Hypothalamus (tissue), 51 donors: ENCODE measurements at regions not wholly inside any gene's neighbourhood (a gene's known extent, or its start where the extent isn't known, plus 50 kb on each side); places are given as distances from the start of the nearest gene placed in this dataset.

Source experiments
- DNase-seq, 51 donors: peaks; one replicate each; lab custom pipeline; 2025; lab: John Stamatoyannopoulos, UW

GRCh38 chr20:50309764-50310672 is 119.4 kb downstream of the CEBPB start:
- DNase-seq, result no peak

DNA sequence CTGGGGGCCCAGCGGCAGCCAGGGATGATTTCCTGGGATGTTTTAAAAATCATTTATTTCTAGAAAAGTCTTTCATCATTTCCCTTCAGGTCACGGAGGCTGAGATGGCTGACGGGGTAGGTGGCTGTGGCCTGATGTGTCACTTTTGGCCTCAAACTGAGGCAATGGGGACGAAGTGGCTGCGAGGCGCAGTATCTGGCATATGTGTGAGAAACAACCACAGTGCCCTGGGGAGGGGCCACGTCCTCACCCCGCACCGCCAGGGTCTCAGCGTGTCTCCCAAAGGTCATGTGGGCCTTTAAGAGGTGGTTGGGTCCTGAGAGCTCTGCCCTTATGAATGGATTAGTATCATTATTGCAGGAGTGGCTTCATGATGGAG is 120.0 kb downstream of the CEBPB start:
- no peak for DNase-seq

DNA sequence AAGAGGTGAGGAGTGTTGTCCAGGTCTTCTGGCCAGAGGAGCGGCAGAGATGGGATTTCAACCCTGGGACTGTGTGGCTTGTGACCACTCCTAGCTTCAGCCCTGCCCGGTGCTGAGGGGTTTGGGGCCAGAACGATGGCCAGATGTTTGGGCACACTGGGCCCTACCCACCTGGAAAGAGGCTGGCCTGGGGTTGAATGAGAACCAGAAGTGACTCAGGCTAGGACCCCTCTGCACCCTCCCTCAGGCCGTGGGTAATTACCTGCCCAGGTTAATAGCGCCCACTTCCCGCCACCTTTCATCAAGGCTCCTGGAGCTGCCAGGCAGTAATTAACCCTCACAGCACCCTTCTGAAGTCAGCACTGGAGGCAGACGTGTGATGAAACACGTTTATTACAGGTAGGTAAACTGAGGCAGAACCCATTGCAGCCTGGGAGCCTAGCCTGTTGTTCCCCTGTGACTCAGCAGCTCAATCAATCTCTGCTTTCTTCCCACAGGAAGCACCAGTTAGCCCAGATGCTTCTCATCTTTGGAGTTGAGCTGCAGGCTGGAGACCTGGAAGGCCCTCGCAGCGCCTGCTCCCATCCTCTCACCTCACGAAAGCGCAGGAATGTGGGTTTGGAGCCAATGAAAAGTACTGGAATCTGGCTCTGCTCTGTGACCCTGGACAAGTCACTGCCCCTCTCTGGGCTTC is 120.8 kb downstream of the CEBPB start:
- DNase-seq, result no peak

- no peak for DNase-seq
Measured at GRCh38 chr20:50312002-50312681, 121.5 kb downstream of the CEBPB start.

DNA sequence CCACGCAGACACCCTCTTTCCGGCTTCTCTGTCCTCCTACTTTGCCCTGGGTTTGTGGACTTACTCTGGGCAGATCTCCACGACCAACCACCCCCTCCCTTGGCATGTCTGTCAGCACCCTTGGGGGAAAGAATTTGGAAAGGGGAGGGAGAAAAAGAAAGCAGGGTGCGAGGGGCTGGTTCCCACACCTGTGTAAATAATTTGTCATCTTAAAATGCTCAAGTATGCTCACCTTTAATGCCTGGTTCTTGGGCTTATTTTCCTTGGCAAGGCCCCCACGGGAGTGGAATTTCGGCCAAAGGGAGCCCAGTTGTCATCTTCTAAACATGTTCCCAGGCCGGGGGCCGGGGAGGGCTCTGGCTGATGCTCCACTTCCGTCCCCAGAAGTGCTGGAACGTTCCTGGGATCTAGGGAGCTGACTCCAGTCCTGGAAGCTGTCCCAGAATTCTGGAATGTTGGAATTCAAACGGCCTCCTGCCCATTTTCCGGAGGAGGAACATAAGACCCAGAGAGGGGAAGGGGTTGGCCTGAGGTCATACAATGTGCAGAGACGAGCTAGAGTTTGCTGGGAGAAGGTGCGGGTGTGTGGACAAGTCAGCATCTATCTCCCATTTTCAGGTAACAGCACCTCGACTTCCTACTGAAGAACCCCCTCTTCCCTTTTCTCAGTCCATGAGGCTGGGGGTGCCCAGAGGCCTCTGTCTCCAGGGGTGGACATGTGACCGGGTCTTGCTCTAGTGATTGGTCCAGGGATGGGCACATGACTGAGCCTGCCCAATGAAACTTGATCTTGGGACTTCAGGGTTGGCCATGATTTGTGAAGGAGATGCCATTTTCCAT is 122.3 kb downstream of the CEBPB start:
- no peak for DNase-seq

- no peak for DNase-seq
Measured at GRCh38 chr20:50313522-50313820, 122.8 kb downstream of the CEBPB start.

- no peak for DNase-seq
Measured at GRCh38 chr20:50313827-50314677, 123.4 kb downstream of the CEBPB start.

DNA sequence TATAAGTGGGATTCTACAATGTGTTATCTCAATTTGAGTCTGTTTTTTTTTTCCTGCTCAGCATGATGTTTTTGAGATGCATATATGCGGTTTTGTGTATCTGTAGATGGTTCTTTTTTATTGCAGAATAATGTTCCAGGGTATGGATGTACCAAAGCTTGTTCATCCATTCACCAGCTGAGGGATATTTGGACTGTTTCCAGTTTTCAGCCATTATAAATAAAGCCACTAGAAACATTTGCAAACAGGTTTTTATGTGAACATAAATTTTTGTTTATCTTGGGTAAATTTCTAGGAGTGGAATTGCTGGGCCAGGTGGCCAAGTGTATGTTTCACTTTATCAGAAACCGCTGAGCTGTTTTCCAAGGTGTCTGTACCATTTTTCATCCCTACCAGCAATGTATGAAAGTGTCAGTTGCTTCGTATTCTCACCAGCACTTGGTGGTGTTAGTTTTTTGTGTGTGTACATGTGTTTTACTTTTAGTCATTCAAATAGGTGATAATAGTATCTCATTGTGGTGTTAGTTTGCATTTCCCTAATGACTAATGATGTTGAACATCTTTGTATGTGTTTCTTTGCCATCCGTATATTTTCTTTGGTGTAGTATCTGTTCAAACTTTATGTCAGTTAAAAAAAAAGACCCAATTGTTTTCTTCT is 124.2 kb downstream of the CEBPB start:
- DNase-seq, result no peak

GRCh38 chr20:50315586-50316551 is 125.2 kb downstream of the CEBPB start:
- DNase-seq, result no peak

- DNase-seq, result no peak
Measured at GRCh38 chr20:50317116-50317515, 126.5 kb downstream of the CEBPB start.

DNA sequence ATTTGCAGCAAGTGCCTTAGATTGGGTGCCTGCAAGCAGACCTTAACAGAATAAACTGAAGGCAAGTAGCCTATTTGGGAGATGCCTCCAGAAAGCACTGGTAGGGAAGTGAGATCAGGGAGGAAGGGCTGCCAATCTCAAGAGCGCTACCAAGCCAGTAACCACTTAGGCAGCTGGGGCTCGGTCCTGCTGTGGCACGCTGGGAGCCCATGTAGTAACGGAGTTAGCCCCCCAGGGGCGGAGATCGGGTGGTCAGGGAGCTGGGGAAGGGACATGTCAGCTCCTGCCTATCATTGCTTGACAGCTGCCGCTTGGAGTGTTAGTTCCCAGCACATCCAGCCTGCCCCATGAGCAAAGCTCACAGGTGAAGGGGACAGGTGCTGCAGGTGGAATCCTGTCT is 127.0 kb downstream of the CEBPB start:
- no peak for DNase-seq

DNA sequence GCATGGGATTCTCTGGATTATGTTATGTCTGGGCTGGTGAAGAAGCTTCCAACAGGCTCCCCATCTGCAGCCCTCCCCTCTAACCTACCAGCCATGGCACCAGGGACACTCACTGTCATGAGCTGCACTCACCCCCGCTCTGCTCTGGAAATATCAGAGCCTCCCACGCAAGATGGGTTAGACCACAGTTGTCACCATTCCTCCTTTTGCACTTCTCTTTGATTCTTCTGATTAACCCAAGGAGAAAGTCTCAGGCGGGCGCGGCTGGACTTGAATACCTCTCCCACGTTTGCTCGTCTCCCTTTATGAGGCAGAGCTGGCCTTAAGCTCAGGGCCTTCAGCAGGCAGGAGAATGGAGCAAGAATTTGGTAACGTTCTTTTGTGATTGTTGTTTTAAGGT is 128.1 kb downstream of the CEBPB start:
- no peak for DNase-seq

DNA sequence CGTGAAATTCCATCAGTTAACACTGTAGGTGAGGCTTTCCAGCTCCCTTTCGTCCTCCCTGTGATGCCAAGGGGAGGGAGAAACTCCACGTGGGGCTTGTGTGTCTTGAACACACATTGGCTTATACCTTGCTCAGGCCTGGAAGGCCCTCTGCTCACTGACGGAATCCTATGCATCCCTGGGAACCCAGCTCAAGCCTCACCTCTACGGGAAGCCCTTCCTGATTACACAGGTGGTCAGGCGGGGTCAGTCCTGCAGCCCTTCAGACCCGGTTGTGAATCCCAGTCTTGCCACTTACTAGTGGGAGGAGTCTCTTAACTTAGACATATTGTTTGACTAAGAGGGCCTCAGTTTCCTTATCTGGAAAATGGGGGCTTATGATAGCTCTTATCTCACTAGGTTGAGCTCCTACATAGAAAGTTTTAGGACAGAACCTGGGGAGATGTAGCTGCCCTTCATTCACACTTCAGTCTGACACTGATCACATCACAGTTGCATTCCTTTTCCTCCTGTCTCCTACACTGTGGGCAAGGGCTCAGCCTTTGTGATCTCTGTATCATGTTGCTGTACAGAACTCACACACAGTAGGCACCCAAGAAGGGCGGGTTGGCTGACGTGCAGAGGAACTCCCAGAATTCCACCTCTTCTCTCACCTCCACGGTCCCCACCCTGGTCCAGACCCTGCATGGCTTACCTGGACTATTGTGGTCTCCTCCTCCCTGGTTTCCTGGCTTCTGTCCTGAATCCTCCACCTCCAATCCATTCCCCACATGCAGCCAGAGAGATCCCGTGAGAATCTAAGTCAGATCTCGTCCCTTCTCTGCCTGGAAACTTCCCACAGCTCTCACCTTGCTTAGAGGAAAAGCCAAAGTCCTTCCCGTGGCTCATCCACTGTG is 129.6 kb downstream of the CEBPB start:
- DNase-seq, result no peak

GRCh38 chr20:50320901-50321796 is 130.5 kb downstream of the CEBPB start:
- DNase-seq, result peak in 5 of 51 donors; percentile 16 to 61 (median 26)

DNA sequence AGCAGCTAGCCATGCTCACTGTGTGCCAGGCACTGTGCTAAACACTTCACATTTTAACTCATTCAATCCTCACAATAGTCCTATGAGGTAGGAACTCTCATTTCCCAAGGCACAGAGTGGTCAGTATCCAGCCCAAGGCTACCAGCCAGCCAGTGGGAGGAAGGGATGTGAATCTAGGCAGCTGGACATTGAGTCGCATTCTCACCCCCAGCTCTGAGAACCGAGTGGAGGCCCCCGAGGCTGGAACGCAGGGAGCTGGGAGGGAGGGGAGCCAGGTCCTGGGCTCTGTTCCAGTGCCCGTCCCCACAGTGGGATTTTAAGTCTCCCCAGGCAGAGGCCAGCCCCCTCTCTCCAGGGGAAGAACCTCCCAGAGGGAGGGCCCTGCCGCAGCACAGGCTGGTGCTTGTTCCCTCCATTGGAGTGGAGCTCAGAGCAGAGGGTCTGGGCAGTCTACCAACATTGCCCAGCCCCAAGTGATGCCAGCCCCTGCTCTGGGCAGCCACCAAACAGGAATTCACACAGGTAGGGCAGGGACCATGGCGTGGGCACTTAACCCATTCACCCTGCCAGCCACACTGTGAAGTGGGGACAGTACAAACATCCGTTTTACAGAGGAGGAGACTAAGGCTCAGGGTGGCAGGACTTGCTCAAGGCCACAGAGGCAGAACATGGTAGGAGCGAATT is 131.3 kb downstream of the CEBPB start:
- DNase-seq, result peak in 8 of 51 donors; percentile 14 to 44 (median 24)
